ENCODE measurements at regions not wholly inside any gene's neighbourhood (a gene's known extent, or its start where the extent isn't known, plus 50 kb on each side); places are given as distances from the start of the nearest gene placed in this dataset.

DNA sequence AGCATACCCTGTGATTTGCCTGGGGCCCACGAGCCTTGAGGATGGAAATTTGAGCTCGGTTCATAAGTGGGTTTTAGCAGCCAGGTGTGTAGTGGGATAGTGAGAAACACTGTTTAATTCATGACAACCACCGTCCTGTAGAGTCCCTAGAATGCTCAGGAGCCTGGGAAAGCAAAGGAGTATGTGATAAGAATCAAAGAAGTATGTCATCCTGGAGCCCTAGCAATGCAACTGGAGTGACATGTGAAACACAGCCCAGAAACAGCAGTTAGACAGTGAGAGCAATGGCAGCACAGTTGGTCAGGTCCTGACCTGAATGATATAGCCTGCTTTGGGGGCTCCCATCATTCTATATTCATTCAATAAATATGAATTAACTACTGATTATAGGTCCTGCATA, 161.2 kb upstream of the ECI2 start:
- no peak for TF ChIP-seq POLR2A (IDR thresholded peaks at IDR 0.05)
- TF ChIP-seq, protein P1, sequence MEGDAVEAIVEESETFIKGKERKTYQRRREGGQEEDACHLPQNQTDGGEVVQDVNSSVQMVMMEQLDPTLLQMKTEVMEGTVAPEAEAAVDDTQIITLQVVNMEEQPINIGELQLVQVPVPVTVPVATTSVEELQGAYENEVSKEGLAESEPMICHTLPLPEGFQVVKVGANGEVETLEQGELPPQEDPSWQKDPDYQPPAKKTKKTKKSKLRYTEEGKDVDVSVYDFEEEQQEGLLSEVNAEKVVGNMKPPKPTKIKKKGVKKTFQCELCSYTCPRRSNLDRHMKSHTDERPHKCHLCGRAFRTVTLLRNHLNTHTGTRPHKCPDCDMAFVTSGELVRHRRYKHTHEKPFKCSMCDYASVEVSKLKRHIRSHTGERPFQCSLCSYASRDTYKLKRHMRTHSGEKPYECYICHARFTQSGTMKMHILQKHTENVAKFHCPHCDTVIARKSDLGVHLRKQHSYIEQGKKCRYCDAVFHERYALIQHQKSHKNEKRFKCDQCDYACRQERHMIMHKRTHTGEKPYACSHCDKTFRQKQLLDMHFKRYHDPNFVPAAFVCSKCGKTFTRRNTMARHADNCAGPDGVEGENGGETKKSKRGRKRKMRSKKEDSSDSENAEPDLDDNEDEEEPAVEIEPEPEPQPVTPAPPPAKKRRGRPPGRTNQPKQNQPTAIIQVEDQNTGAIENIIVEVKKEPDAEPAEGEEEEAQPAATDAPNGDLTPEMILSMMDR (IDR thresholded peaks at IDR 0.05), result no peak

Measured in breast epithelium (tissue), 3 donors.